K562 (cell line): ENCODE measurements at regions not wholly inside any gene's neighbourhood (a gene's known extent, or its start where the extent isn't known, plus 50 kb on each side); places are given as distances from the start of the nearest gene placed in this dataset.

ENCODE experiments used
- ATAC-seq: fragments of 200-7000 bp; cut with Tn5 transposase; 3 replicates; pipeline ENCODE4 v1.9.1; 2020; ENCODE audit warnings: moderate library complexity
- BruUV-seq: library from RNA; stranded (reverse); fragments of 400-500 nt; replicated peaks from 2 replicates; lab custom pipeline; 2021; lab: Mats Ljungman, UMichigan
- CTCF ChIA-PET: fragments of 300-600 bp; formaldehyde crosslinking; extraction: SDS; loops from one replicate; lab custom pipeline; 2021; ENCODE audit warnings: low intra/inter-chr PET ratio; lab: Yijun Ruan, JAX
- POLR2A ChIA-PET: fragments of 300-600, 350-650 bp; sonication (Branson Sonifier 250); formaldehyde crosslinking; extraction: SDS; loops from one replicate; lab custom pipeline; 2021; ENCODE audit warnings: antibody characterized with exemption, inconsistent platforms; lab: Yijun Ruan, JAX
- DNase-seq, 4 experiments: peaks; one replicate each; pipeline versions ENCODE4 v3.0.0 to v3.0.0-alpha.2; 2011 to 2018; ENCODE audit warnings: low spot score in 3 of 4, mixed read lengths in 3 of 4; ENCODE audit errors: extremely low read depth in 1 of 4
- FAIRE-seq: peaks from 2 replicates; lab custom pipeline; 2011; peaks lifted over from hg19 to GRCh38; lab: Jason Lieb, UNC
- H2AFZ ChIP-seq: 2 replicates; pipeline ENCODE4 v1.6.0; 2011; ENCODE audit warnings: low read depth, low read length, control low read depth, inconsistent platforms
- H3K27ac ChIP-seq: fragments of 200-600 bp; 3 replicates; pipeline ENCODE4 v1.8.0; 2011; ENCODE audit warnings: low read depth, mild to moderate bottlenecking, control low read depth, inconsistent platforms, low read length, moderate library complexity, mixed read lengths; ENCODE audit errors: extremely low read depth
- H3K27me3 ChIP-seq, 2 experiments: fragments of 300-600 bp in 1 of 2; 2 replicates in 1 of 2; 3 replicates in 1 of 2; pipeline versions ENCODE4 v1.6.0 to v1.8.0; 2011; ENCODE audit warnings: inconsistent platforms in 2 of 2, low read length in 2 of 2, mild to moderate bottlenecking in 1 of 2, mixed read lengths in 1 of 2, moderate library complexity in 1 of 2; ENCODE audit not compliant: control insufficient read depth in 2 of 2, insufficient read depth in 2 of 2
- H3K36me3 ChIP-seq: fragments of 300-600 bp; 3 replicates; pipeline ENCODE4 v1.8.0; 2011; ENCODE audit warnings: mild to moderate bottlenecking, low read length, inconsistent platforms; ENCODE audit not compliant: control insufficient read depth, insufficient read depth
- H3K4me1 ChIP-seq, 2 experiments: fragments of 200-600 bp in 1 of 2; replicated peaks in 1 of 2; 2 replicates in 1 of 2; 3 replicates in 1 of 2; pipeline versions ENCODE4 v1.5.1 to v1.8.0; 2011; ENCODE audit warnings: inconsistent platforms in 2 of 2, low read length in 2 of 2, mild to moderate bottlenecking in 1 of 2, mixed read lengths in 1 of 2, moderate library complexity in 1 of 2; ENCODE audit not compliant: control insufficient read depth in 2 of 2, insufficient read depth in 2 of 2
- H3K4me2 ChIP-seq: 2 replicates; pipeline ENCODE4 v1.6.1; 2011; ENCODE audit warnings: low read length, control low read depth, inconsistent platforms, mixed read lengths; ENCODE audit not compliant: insufficient read depth
- H3K4me3 ChIP-seq: fragments of 200-600 bp; sonication (generic), shearing (Covaris generic); 2 replicates; pipeline ENCODE4 v1.5.1; 2016; ENCODE audit warnings: control low read depth, inconsistent platforms
- H3K79me2 ChIP-seq: fragments of 200-600 bp; 3 replicates; pipeline ENCODE4 v1.8.0; 2011; ENCODE audit warnings: low read length, inconsistent platforms; ENCODE audit not compliant: control insufficient read depth, insufficient read depth
- H3K9ac ChIP-seq, 2 experiments: 2 replicates each; pipeline versions ENCODE4 v1.6.0 to v1.6.1; 2011; ENCODE audit warnings: low read depth in 2 of 2, low read length in 2 of 2, control low read depth in 1 of 2, inconsistent platforms in 1 of 2, mild to moderate bottlenecking in 1 of 2, mixed read lengths in 1 of 2; ENCODE audit not compliant: insufficient read depth in 1 of 2
- H3K9me1 ChIP-seq: one replicate; pipeline ENCODE4 v1.6.0; 2011; ENCODE audit warnings: inconsistent platforms, mild to moderate bottlenecking, low read length, moderate library complexity; ENCODE audit not compliant: control insufficient read depth, insufficient read depth
- H3K9me3 ChIP-seq: replicated peaks from 2 replicates; pipeline ENCODE4 v1.5.1; 2011; ENCODE audit warnings: low read depth, low read length, inconsistent platforms; ENCODE audit not compliant: control insufficient read depth, insufficient read depth
- H4K20me1 ChIP-seq: replicated peaks from 2 replicates; pipeline ENCODE4 v1.6.1; 2011; ENCODE audit warnings: low read length, inconsistent platforms, mixed read lengths; ENCODE audit not compliant: control insufficient read depth, insufficient read depth
- ATF2 ChIP-seq: sonication (generic); formaldehyde crosslinking; IDR thresholded peaks from 2 replicates; pipeline ENCODE4 v1.8.1; 2022; ENCODE audit warnings: missing genetic modification reagents
- KLF1 ChIP-seq: fragments of 450-650 bp; IDR thresholded peaks from 2 replicates; pipeline ENCODE4 v1.6.1; 2016; ENCODE audit warnings: missing genetic modification characterization, missing compliant biosample characterization
- RREB1 ChIP-seq: fragments of 250-450 bp; sonication (Bioruptor Pico); IDR thresholded peaks from 2 replicates; pipeline ENCODE4 v1.4.0; 2020
- SP1 ChIP-seq: sonication (generic); formaldehyde crosslinking; IDR thresholded peaks from 2 replicates; pipeline ENCODE4 v1.8.1; 2022; ENCODE audit warnings: mild to moderate bottlenecking, missing genetic modification reagents
- WGBS: fragments of 100-300 bp; shearing (Covaris generic); methylation state at CpG from one replicate; pipeline ENCODE4 v1.1.6; 2016; ENCODE audit warnings: low coverage, mixed read lengths; ENCODE audit not compliant: insufficient coverage; ENCODE audit errors: missing lambda C conversion rate; 5-methylcytosine and 5-hydroxymethylcytosine counted together
- in situ Hi-C: fragments of 300-500 bp; cut with MboI; formaldehyde crosslinking; loops from 4 replicates; pipeline ENCODE4 v1.15.0; 2018; ENCODE audit warnings: inconsistent platforms, mixed read lengths
- intact Hi-C: fragments of 100-400 bp; cut with micrococcal nuclease; formaldehyde crosslinking; loops from 2 replicates; pipeline ENCODE4 v1.14.2; 2022
- TF ChIP-seq, protein P1 (sequence below), 2 experiments: fragments of 250-450 bp in 1 of 2; fragments of 450-650 bp in 1 of 2; sonication (Bioruptor Pico) in 1 of 2; IDR thresholded peaks; 2 replicates each; pipeline versions ENCODE4 v1.6.1 to v1.8.0; 2016 to 2021; ENCODE audit warnings: mild to moderate bottlenecking in 2 of 2, moderate library complexity in 2 of 2, missing compliant biosample characterization in 1 of 2, missing genetic modification characterization in 1 of 2

DNA sequence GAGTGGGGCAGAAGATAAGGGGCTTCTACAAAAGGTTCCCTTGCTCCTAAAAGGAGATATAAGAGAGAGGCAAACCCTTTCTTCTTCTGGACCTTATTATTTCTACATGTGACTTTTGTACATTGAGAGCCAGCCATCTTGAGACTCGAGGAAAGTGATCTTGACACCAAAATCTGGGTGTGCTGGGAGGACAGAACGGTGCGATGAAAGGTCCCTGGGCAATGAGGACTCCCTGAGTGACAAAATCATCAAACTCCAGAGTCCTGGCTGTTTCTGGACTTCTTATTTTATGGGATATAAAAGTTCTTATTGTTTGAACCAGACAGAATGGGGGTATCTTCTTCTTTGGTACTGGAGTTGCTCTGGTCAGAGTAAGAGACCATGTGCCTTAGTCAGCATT lies 411.0 kb downstream of the ZNF536 start:
- Histone ChIP-seq H2AFZ (no peak overlapping the region), H3K27me3 (no peaks in the 10 kb centered on the region), H3K9me1 (no peaks in the 10 kb centered on the region), H3K4me3 (no peak overlapping the region), H3K27ac (no peak overlapping the region), H3K4me1 (no peaks in the 10 kb centered on the region), H3K79me2 (no peaks in the 10 kb centered on the region), H3K9ac (no peak overlapping the region), H3K4me2 (no peak overlapping the region), H3K36me3 (no peaks in the 10 kb centered on the region), H4K20me1 (no peaks in the 10 kb centered on the region), H3K9me3 (no peaks in the 10 kb centered on the region)
- no TSS peak for BruUV-seq
- TF ChIP-seq KLF1 (tag) (no peak), ATF2 (CRISPR knock-in tag) (no peak), RREB1 (CRISPR knock-in tag) (no peak), SP1 (no peak)
- TF ChIP-seq, protein P1, sequence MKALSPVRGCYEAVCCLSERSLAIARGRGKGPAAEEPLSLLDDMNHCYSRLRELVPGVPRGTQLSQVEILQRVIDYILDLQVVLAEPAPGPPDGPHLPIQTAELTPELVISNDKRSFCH (CRISPR knock-in tag; IDR thresholded peaks at IDR 0.05), result no peak
- TF ChIP-seq, protein P1 (tag; IDR thresholded peaks at IDR 0.05), result no peak
- in situ Hi-C loops, result no loop called here
- DNase-seq, result no peak
- ATAC-seq, result no peak
- FAIRE-seq, result no peak
- CTCF ChIA-PET, result no interaction called here
- intact Hi-C loops, result no loop called here
- 0% methylated on average over 3 of the region's 3 CpGs for WGBS
- POLR2A ChIA-PET, result no interaction called here
